Panc1 (cell line): ENCODE measurements at regions not wholly inside any gene's neighbourhood (a gene's known extent, or its start where the extent isn't known, plus 50 kb on each side); places are given as distances from the start of the nearest gene placed in this dataset.

Experiments used
- ATAC-seq: fragments of 200-7000 bp; cut with Tn5 transposase; 2 replicates; pipeline ENCODE4 v1.9.1; 2020; ENCODE audit warnings: mild to moderate bottlenecking, moderate library complexity
- BruUV-seq: library from RNA; stranded (reverse); fragments of 400-500 nt; replicated peaks from 2 replicates; lab custom pipeline; 2021; lab: Mats Ljungman, UMichigan
- CTCF ChIA-PET: fragments of 300-600 bp; sonication (Branson Sonifier 250); formaldehyde crosslinking; loops from one replicate; lab custom pipeline; 2022; ENCODE audit warnings: antibody characterized with exemption; lab: Charles Lee
- POLR2A ChIA-PET: fragments of 300-600 bp; sonication (Branson Sonifier 250); formaldehyde crosslinking; loops from one replicate; lab custom pipeline; 2022; ENCODE audit warnings: antibody characterized with exemption; lab: Charles Lee
- DNase-seq: peaks from one replicate; pipeline ENCODE4 v3.0.0-alpha.2; 2010; ENCODE audit warnings: low read depth, low spot score
- H3K27ac ChIP-seq: 2 replicates; pipeline ENCODE4 v1.5.1; 2011; ENCODE audit warnings: mild to moderate bottlenecking, low read length, inconsistent platforms
- H3K27me3 ChIP-seq: fragments of 200-500 bp; sonication (Bioruptor generic); 2 replicates; pipeline ENCODE4 v1.6.0; 2014; ENCODE audit warnings: low read length, inconsistent platforms; ENCODE audit not compliant: control insufficient read depth, insufficient read depth
- H3K36me3 ChIP-seq: fragments of 200-500 bp; sonication (Bioruptor generic); 2 replicates; pipeline ENCODE4 v1.5.1; 2014; ENCODE audit warnings: inconsistent platforms, mild to moderate bottlenecking, low read length, moderate library complexity; ENCODE audit not compliant: control insufficient read depth, insufficient read depth
- H3K4me1 ChIP-seq: 2 replicates; pipeline ENCODE4 v1.5.1; 2011; ENCODE audit warnings: inconsistent platforms, mild to moderate bottlenecking, low read length, moderate library complexity; ENCODE audit not compliant: control insufficient read depth, insufficient read depth
- H3K4me3 ChIP-seq, 2 experiments: 2 replicates each; pipeline ENCODE4 v1.5.1; 2011 to 2012; ENCODE audit warnings: low read depth in 2 of 2, low read length in 2 of 2, mild to moderate bottlenecking in 2 of 2, inconsistent platforms in 1 of 2, moderate library complexity in 1 of 2
- H3K9me3 ChIP-seq: fragments of 200-500 bp; sonication (Bioruptor generic); 2 replicates; pipeline ENCODE4 v1.5.1; 2014; ENCODE audit warnings: low read depth, mild to moderate bottlenecking, inconsistent platforms, low read length, moderate library complexity; ENCODE audit not compliant: control insufficient read depth, insufficient read depth
- CTCF ChIP-seq: fragments of 450-650 bp; IDR thresholded peaks from 2 replicates; pipeline ENCODE4 v1.5.1; 2017; ENCODE audit warnings: mild to moderate bottlenecking
- POLR2AphosphoS5 ChIP-seq: IDR thresholded peaks from 2 replicates; pipeline ENCODE4 v1.6.1; 2012; ENCODE audit warnings: mild to moderate bottlenecking, low read depth, low read length, moderate library complexity
- REST ChIP-seq, 2 experiments: IDR thresholded peaks; 2 replicates each; pipeline ENCODE4 v1.6.1; 2011 to 2012; ENCODE audit warnings: low read depth in 2 of 2, control low read depth in 1 of 2, low read length in 1 of 2, mild to moderate bottlenecking in 1 of 2, moderate library complexity in 1 of 2; ENCODE audit not compliant: insufficient read depth in 1 of 2
- SIN3A ChIP-seq: IDR thresholded peaks from 2 replicates; pipeline ENCODE4 v1.6.1; 2012; ENCODE audit warnings: low read depth, mild to moderate bottlenecking, low read length, moderate library complexity, borderline replicate concordance; ENCODE audit not compliant: insufficient read depth
- TCF7L2 ChIP-seq: IDR thresholded peaks from 2 replicates; pipeline ENCODE4 v1.6.1; 2011; ENCODE audit warnings: mild to moderate bottlenecking, low read depth, low read length, inconsistent platforms
- in situ Hi-C: cut with HindIII; loops from 2 replicates; pipeline ENCODE4 v1.10.0; 2016; ENCODE audit warnings: low sequenced_read_pairs, low pct_unique_long_range_greater_than_20kb
- intact Hi-C: fragments of 100-400 bp; cut with micrococcal nuclease; formaldehyde crosslinking; loops from one replicate; pipeline ENCODE4 v1.10.0; 2022; ENCODE audit not compliant: unreplicated experiment

GRCh38 chr5:168096525-168096924 lies 194.9 kb upstream of the WWC1 start:
- ChIA-PET CTCF (no interaction called here), POLR2A (no interaction called here)
- H3K27me3 ChIP-seq = no peaks in the 10 kb centered on the region; the same call in 1 of the 2 replicates
- BruUV-seq = no TSS peak
- no peaks in the 10 kb centered on the region for H3K4me1 ChIP-seq
- intact Hi-C loops = no loop called here
- H3K27ac ChIP-seq = no peak overlapping the region
- DNase-seq = no peak
- in situ Hi-C loops = no loop called here
- no peak for ATAC-seq
- no peaks in the 10 kb centered on the region for H3K36me3 ChIP-seq
- TF ChIP-seq POLR2AphosphoS5 = no peak
- no peak for TF ChIP-seq SIN3A
- no peak for TF ChIP-seq TCF7L2
- no peak overlapping the region for H3K4me3 ChIP-seq
- no peaks in the 10 kb centered on the region for H3K9me3 ChIP-seq

GRCh38 chr5:168097876-168098653 lies 193.4 kb upstream of the WWC1 start:
- ATAC-seq (no peak), DNase-seq (no peak)
- no peaks in the 10 kb centered on the region for H3K9me3 ChIP-seq
- no TSS peak for BruUV-seq
- peaks cover 3% of the 10 kb centered on the region; the same call in 1 of the 2 replicates for H3K27me3 ChIP-seq
- in situ Hi-C loops = no loop called here
- ChIA-PET CTCF (no interaction called here), POLR2A (no interaction called here)
- no peaks in the 10 kb centered on the region for H3K36me3 ChIP-seq
- intact Hi-C loops = no loop called here
- no peak overlapping the region for H3K27ac ChIP-seq
- no peak for TF ChIP-seq CTCF
- TF ChIP-seq REST (IDR thresholded peaks at IDR 0.05; ENCODE audit: insufficient read depth in 1 of 2, low read depth in 2 of 2, low read length in 1 of 2) = no peak
- no peak for TF ChIP-seq SIN3A
- no peak for TF ChIP-seq TCF7L2
- TF ChIP-seq POLR2AphosphoS5 = no peak
- no peaks in the 10 kb centered on the region for H3K4me1 ChIP-seq
- H3K4me3 ChIP-seq = no peak overlapping the region

- ChIA-PET CTCF (interaction anchor here (0.8 to 0.9 kb wide), 2 partner anchors 118 to 378 kb away, joined by 5 to 7 read pairs; no protein-coding TSS in a partner anchor), POLR2A (interaction anchor here (0.7 kb wide), 2 partner anchors 23 to 206 kb away, joined by 3 to 6 read pairs; no protein-coding TSS in a partner anchor)
- peaks cover 3% of the 10 kb centered on the region; the same call in 1 of the 2 replicates for H3K27me3 ChIP-seq
- H3K9me3 ChIP-seq = no peaks in the 10 kb centered on the region
- ATAC-seq (no peak), DNase-seq (no peak)
- TF ChIP-seq REST (IDR thresholded peaks at IDR 0.05; ENCODE audit: insufficient read depth in 1 of 2, low read depth in 2 of 2, low read length in 1 of 2) = no peak
- no peak for TF ChIP-seq POLR2AphosphoS5
- no peak for TF ChIP-seq CTCF
- TF ChIP-seq SIN3A = no peak
- no peak for TF ChIP-seq TCF7L2
- no peak overlapping the region for H3K27ac ChIP-seq
- intact Hi-C loops = no loop called here
- H3K36me3 ChIP-seq = no peaks in the 10 kb centered on the region
- in situ Hi-C loops = no loop called here
- no peak overlapping the region for H3K4me3 ChIP-seq
- no TSS peak for BruUV-seq
- no peaks in the 10 kb centered on the region for H3K4me1 ChIP-seq
Measured at GRCh38 chr5:168101352-168101751, 190.1 kb upstream of the WWC1 start.
